ENCODE measurements at regions not wholly inside any gene's neighbourhood (a gene's known extent, or its start where the extent isn't known, plus 50 kb on each side); places are given as distances from the start of the nearest gene placed in this dataset.

GRCh38 chr9:86636519-86636918, 282.3 kb upstream of the TUT7 start:
- in situ Hi-C loops (cut with HindIII; ENCODE audit: extremely low pct_ligation_motif_present, low pct_unique_long_range_greater_than_20kb) = loop anchor here (10.0 kb wide), 1 partner anchor 688 kb away; no protein-coding TSS in a partner anchor
- ATAC-seq (no peak), FAIRE-seq (no peak), DNase-seq (ENCODE audit: low spot score) (no peak)
- no peak for TF ChIP-seq XBP1 (CRISPR knock-in tag; IDR thresholded peaks at IDR 0.05)
- intact Hi-C loops (cut with micrococcal nuclease; ENCODE audit: unreplicated experiment) = loop anchor here (5.0 kb wide), 1 partner anchor 686 kb away; no protein-coding TSS in a partner anchor
- Histone ChIP-seq H3K27me3 (ENCODE audit: control insufficient read depth in 1 of 2, insufficient read depth in 2 of 2, low read length in 2 of 2) (peaks cover 0 to 5% of the 10 kb centered on the region in 2 experiments; a peak in 3 of 5 replicates), H3K36me3 (replicated peaks in 1 of 2; ENCODE audit: control insufficient read depth in 1 of 2, insufficient read depth in 2 of 2, low read length in 2 of 2) (no peaks in the 10 kb centered on the region), H3K4me1 (ENCODE audit: insufficient read depth, low read length) (no peaks in the 10 kb centered on the region), H3K9ac (ENCODE audit: insufficient read depth, low read depth, low read length) (no peak overlapping the region), H3K79me2 (ENCODE audit: insufficient read depth, low read length) (no peaks in the 10 kb centered on the region), H2AFZ (ENCODE audit: low read length) (no peak overlapping the region), H3K9me3 (ENCODE audit: low read length) (no peaks in the 10 kb centered on the region), H3K27ac (ENCODE audit: extremely low read length, insufficient read depth, low read length) (no peak overlapping the region), H3K4me3 (replicated peaks in 1 of 3; ENCODE audit: insufficient read depth in 1 of 3, low read depth in 2 of 3, low read length in 3 of 3) (no peak overlapping the region), H4K20me1 (ENCODE audit: insufficient read depth, low read length) (no peaks in the 10 kb centered on the region), H3K4me2 (ENCODE audit: low read depth, low read length) (no peak overlapping the region)
- POLR2A ChIA-PET = no interaction called here
- CTCF ChIA-PET (ENCODE audit: low intra/inter-chr PET ratio, low total read pairs) = no interaction called here
- no TSS peak for BruUV-seq (replicated peaks)
- 13% methylated on average over 3 of the region's 4 CpGs for WGBS (ENCODE audit: low lambda C conversion rate)

GRCh38 chr9:86636038-86636437, 281.8 kb upstream of the TUT7 start:
- H3K4me3 ChIP-seq (replicated peaks in 1 of 3; ENCODE audit: insufficient read depth in 1 of 3, low read depth in 2 of 3, low read length in 3 of 3) = no peak overlapping the region
- H3K9me3 ChIP-seq (ENCODE audit: low read length) = no peaks in the 10 kb centered on the region
- no peaks in the 10 kb centered on the region for H3K79me2 ChIP-seq (ENCODE audit: insufficient read depth, low read length)
- H4K20me1 ChIP-seq (ENCODE audit: insufficient read depth, low read length) = no peaks in the 10 kb centered on the region
- ChIA-PET CTCF (ENCODE audit: low intra/inter-chr PET ratio, low total read pairs) (no interaction called here), POLR2A (no interaction called here)
- WGBS (ENCODE audit: low lambda C conversion rate) = 0% methylated on average over 3 of the region's 6 CpGs
- H3K36me3 ChIP-seq (replicated peaks in 1 of 2; ENCODE audit: control insufficient read depth in 1 of 2, insufficient read depth in 2 of 2, low read length in 2 of 2) = no peaks in the 10 kb centered on the region
- no peak overlapping the region for H3K9ac ChIP-seq (ENCODE audit: insufficient read depth, low read depth, low read length)
- ATAC-seq (no peak), DNase-seq (ENCODE audit: low spot score) (no peak), FAIRE-seq (no peak)
- H3K4me1 ChIP-seq (ENCODE audit: insufficient read depth, low read length) = no peaks in the 10 kb centered on the region
- intact Hi-C loops (cut with micrococcal nuclease; ENCODE audit: unreplicated experiment) (loop anchor here (5.0 kb wide), 1 partner anchor 686 kb away; no protein-coding TSS in a partner anchor), in situ Hi-C loops (cut with HindIII; ENCODE audit: extremely low pct_ligation_motif_present, low pct_unique_long_range_greater_than_20kb) (loop anchor here (10.0 kb wide), 1 partner anchor 689 kb away; no protein-coding TSS in a partner anchor)
- no peak overlapping the region for H3K27ac ChIP-seq (ENCODE audit: extremely low read length, insufficient read depth, low read length)
- no peak for TF ChIP-seq NFE2L2 (IDR thresholded peaks at IDR 0.05; ENCODE audit: low read length)
- no peak for TF ChIP-seq SP140L (CRISPR knock-in tag; IDR thresholded peaks at IDR 0.05; ENCODE audit: borderline replicate concordance)
- no peak for TF ChIP-seq TGIF2 (CRISPR knock-in tag; IDR thresholded peaks at IDR 0.05)
- no peak for TF ChIP-seq ZFP90 (CRISPR knock-in tag; IDR thresholded peaks at IDR 0.05; ENCODE audit: borderline replicate concordance)
- TF ChIP-seq CHD4 (IDR thresholded peaks at IDR 0.05; ENCODE audit: borderline replicate concordance, low read length) = no peak
- no peak for TF ChIP-seq ARNT2 (CRISPR knock-in tag; IDR thresholded peaks at IDR 0.05; ENCODE audit: low read depth)
- TF ChIP-seq KDM4B (CRISPR knock-in tag; IDR thresholded peaks at IDR 0.05) = no peak
- TF ChIP-seq FOXK1 (CRISPR knock-in tag; IDR thresholded peaks at IDR 0.05; ENCODE audit: borderline replicate concordance, low read depth) = no peak
- no peak for TF ChIP-seq ZSCAN25 (CRISPR knock-in tag; IDR thresholded peaks at IDR 0.05)
- no peak for TF ChIP-seq KLF16 (CRISPR knock-in tag; IDR thresholded peaks at IDR 0.05)
- TF ChIP-seq NFRKB (IDR thresholded peaks at IDR 0.05) = no peak
- no peak for TF ChIP-seq GABPB1 (CRISPR knock-in tag; IDR thresholded peaks at IDR 0.05)
- TF ChIP-seq ZNF101 (CRISPR knock-in tag; IDR thresholded peaks at IDR 0.05; ENCODE audit: borderline replicate concordance, low read depth) = no peak
- no peak for TF ChIP-seq CREBL2 (CRISPR knock-in tag; IDR thresholded peaks at IDR 0.05; ENCODE audit: borderline replicate concordance)
- TF ChIP-seq SRY (CRISPR knock-in tag; IDR thresholded peaks at IDR 0.05) = no peak
- no peak for TF ChIP-seq MAX (IDR thresholded peaks at IDR 0.05)
- TF ChIP-seq ZBTB37 (CRISPR knock-in tag; IDR thresholded peaks at IDR 0.05) = no peak
- H3K27me3 ChIP-seq (ENCODE audit: control insufficient read depth in 1 of 2, insufficient read depth in 2 of 2, low read length in 2 of 2) = peaks cover 0 to 5% of the 10 kb centered on the region in 2 experiments; a peak in 3 of 5 replicates
- no TSS peak for BruUV-seq (replicated peaks)
- H3K4me2 ChIP-seq (ENCODE audit: low read depth, low read length) = no peak overlapping the region
- no peak overlapping the region for H2AFZ ChIP-seq (ENCODE audit: low read length)

All from HepG2 (cell line).